Esophagus squamous epithelium (tissue), 4 donors: ENCODE measurements at regions not wholly inside any gene's neighbourhood (a gene's known extent, or its start where the extent isn't known, plus 50 kb on each side); places are given as distances from the start of the nearest gene placed in this dataset.

Experiments
- CTCF ChIP-seq, 6 experiments: fragments of 450-650 bp in 4 of 6; fragments of 200-600 bp in 2 of 6; sonication (generic) in 2 of 6; IDR thresholded peaks; one replicate each; pipeline ENCODE4 v1.5.1; 2016 to 2019; ENCODE audit warnings: antibody characterized with exemption in 6 of 6, mild to moderate bottlenecking in 4 of 6, moderate library complexity in 4 of 6
- POLR2A ChIP-seq, 4 donors: fragments of 450-650 bp; IDR thresholded peaks; one replicate each; pipeline ENCODE4 v1.6.1; 2017; ENCODE audit warnings: antibody characterized with exemption in 4 of 4, mild to moderate bottlenecking in 4 of 4, moderate library complexity in 3 of 4

GRCh38 chr14:53401646-53402045 lies 248.5 kb upstream of the DDHD1 start:
- TF ChIP-seq CTCF (IDR thresholded peaks at IDR 0.05) (no peak), POLR2A (IDR thresholded peaks at IDR 0.05) (no peak)
